Body of pancreas (tissue), 4 donors: ENCODE measurements at regions not wholly inside any gene's neighbourhood (a gene's known extent, or its start where the extent isn't known, plus 50 kb on each side); places are given as distances from the start of the nearest gene placed in this dataset.

Source experiments
- POLR2A ChIP-seq, 3 donors: fragments of 450-650 bp; IDR thresholded peaks; one replicate each; pipeline ENCODE4 v1.6.1; 2016; ENCODE audit warnings: antibody characterized with exemption in 3 of 3, mild to moderate bottlenecking in 2 of 3
- TF ChIP-seq, protein P1 (sequence below), 7 experiments: fragments of 450-650 bp in 4 of 7; fragments of 200-600 bp in 3 of 7; sonication (generic) in 3 of 7; IDR thresholded peaks; one replicate each; pipeline ENCODE4 v1.5.1; 2016 to 2019; ENCODE audit warnings: antibody characterized with exemption in 7 of 7

DNA sequence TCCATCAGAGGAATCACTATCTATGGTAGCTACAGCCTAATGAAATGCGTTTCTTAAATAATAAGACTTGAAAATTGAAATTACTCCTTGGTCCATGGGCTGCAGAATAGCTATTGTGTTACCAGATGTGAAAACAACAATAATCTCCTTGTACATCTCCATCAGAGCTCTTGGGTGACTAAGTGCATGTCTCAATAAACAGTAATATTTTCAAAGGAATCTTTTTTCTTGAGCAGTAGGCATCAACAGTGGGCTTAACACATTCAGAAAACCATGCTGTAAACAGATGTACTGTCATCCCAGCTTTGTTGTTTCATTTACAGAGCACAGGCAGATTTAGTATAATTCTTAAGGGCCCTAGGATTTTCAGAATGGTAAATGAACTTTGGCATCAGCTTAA, 67.3 kb downstream of the GLUD2 start:
- TF ChIP-seq POLR2A (IDR thresholded peaks at IDR 0.05) = no peak
- TF ChIP-seq, protein P1, sequence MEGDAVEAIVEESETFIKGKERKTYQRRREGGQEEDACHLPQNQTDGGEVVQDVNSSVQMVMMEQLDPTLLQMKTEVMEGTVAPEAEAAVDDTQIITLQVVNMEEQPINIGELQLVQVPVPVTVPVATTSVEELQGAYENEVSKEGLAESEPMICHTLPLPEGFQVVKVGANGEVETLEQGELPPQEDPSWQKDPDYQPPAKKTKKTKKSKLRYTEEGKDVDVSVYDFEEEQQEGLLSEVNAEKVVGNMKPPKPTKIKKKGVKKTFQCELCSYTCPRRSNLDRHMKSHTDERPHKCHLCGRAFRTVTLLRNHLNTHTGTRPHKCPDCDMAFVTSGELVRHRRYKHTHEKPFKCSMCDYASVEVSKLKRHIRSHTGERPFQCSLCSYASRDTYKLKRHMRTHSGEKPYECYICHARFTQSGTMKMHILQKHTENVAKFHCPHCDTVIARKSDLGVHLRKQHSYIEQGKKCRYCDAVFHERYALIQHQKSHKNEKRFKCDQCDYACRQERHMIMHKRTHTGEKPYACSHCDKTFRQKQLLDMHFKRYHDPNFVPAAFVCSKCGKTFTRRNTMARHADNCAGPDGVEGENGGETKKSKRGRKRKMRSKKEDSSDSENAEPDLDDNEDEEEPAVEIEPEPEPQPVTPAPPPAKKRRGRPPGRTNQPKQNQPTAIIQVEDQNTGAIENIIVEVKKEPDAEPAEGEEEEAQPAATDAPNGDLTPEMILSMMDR (IDR thresholded peaks at IDR 0.05) = no peak
